ENCODE measurements at regions not wholly inside any gene's neighbourhood (a gene's known extent, or its start where the extent isn't known, plus 50 kb on each side); places are given as distances from the start of the nearest gene placed in this dataset.

DNA sequence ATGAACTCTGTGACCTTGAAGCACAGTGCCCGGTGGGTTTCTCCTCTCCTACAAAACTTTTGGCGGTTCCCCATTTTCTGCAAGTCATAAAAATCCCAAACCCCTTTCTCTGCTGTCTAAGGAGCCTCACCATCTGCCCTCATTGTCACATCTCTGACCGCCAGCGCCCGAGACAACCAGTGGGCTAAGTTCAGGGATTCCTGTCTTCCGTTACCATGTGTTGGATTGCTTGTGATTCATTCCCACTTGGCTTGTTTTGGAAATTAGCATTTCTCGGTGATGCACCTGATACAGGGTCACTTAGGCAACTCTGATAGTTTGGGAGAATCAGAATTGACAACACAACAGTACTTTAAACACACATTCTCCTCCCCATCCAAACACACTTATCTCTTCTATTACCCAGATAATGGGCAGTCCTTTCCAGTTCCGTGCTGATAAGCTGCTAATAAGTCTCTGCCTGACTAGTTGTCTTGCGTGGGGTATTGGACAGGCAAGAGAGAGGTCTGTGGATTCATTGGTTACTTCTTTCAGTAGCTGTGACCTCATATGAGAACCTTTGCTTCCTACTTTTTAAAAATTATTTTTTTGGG lies 70.0 kb upstream of the KLF4 start:
- Histone ChIP-seq H3K4me1 (replicated peaks) (no peaks in the 10 kb centered on the region), H3K36me3 (no peaks in the 10 kb centered on the region), H3K4me3 (no peak overlapping the region), H3K9me3 (replicated peaks) (no peaks in the 10 kb centered on the region), H3K27ac (no peak overlapping the region), H3K27me3 (replicated peaks) (no peaks in the 10 kb centered on the region)
- DNase-seq (ENCODE audit: low read depth in 1 of 2, low spot score in 2 of 2): no peak

DNA sequence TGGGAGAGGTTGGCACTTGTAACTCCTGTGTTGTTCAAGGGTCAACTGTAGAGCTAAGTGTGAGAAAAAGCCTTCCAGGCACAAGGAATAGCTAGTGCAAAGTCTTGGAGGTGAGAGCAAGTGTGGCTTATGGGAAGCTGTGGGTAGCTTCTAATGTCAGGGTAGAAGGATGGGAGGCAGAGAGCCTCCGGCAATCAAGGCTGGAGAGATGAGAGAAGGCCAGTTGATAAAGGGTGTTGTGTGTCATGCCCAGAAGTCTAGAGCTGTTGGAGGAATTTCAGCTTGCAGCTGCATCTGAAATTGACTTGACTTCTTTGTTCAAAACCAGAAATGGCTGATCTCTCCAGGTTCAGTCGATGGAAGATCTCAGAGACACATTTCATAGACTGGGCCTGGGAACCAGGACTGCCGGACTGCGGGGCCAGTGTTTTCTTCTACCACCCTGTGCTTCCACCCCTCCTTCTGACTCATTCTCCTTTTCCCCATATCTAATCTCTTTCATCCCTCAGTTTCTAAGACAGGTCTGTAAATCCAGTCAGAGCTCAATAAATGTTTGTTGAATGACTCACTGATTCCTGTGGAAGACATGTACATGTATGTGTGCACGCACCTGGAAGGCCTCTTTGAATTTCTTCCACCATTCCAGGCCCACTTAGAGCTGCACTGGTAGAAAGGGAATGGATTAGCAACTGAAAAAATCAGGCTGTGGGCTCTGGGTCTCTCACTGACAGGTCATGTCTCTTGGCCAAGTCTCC lies 67.8 kb upstream of the KLF4 start:
- DNase-seq (ENCODE audit: low read depth in 1 of 2, low spot score in 2 of 2): no peak
- H3K9me3 ChIP-seq (replicated peaks): no peaks in the 10 kb centered on the region
- H3K4me1 ChIP-seq (replicated peaks): no peaks in the 10 kb centered on the region
- H3K27ac ChIP-seq: no peak overlapping the region
- no peaks in the 10 kb centered on the region for H3K36me3 ChIP-seq
- H3K27me3 ChIP-seq (replicated peaks): no peaks in the 10 kb centered on the region
- no peak overlapping the region for H3K4me3 ChIP-seq

DNA sequence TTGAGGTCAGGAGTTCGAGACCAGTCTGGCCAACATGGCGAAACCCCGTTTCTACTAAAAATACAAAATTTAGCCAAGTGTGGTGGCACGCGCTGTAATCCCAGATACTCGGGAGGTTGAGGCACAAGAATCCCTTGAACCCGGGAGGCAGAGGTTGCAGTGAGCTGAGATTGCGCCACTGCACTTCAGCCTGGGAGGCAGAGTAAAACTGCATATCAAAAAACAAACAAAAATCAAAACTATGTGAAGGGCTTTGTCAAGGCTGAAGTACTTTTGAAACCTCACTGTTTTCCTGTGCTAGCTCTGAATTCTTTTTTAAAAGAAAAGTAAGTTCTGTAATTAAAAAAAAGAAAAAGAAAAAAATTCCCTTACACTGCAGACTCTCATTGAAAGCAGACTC lies 65.1 kb upstream of the KLF4 start:
- H3K4me1 ChIP-seq (replicated peaks): no peaks in the 10 kb centered on the region
- no peak overlapping the region for H3K4me3 ChIP-seq
- H3K36me3 ChIP-seq: no peaks in the 10 kb centered on the region
- H3K27ac ChIP-seq: no peak overlapping the region
- no peak for DNase-seq (ENCODE audit: low read depth in 1 of 2, low spot score in 2 of 2)
- no peaks in the 10 kb centered on the region for H3K9me3 ChIP-seq (replicated peaks)
- H3K27me3 ChIP-seq (replicated peaks): no peaks in the 10 kb centered on the region

DNA sequence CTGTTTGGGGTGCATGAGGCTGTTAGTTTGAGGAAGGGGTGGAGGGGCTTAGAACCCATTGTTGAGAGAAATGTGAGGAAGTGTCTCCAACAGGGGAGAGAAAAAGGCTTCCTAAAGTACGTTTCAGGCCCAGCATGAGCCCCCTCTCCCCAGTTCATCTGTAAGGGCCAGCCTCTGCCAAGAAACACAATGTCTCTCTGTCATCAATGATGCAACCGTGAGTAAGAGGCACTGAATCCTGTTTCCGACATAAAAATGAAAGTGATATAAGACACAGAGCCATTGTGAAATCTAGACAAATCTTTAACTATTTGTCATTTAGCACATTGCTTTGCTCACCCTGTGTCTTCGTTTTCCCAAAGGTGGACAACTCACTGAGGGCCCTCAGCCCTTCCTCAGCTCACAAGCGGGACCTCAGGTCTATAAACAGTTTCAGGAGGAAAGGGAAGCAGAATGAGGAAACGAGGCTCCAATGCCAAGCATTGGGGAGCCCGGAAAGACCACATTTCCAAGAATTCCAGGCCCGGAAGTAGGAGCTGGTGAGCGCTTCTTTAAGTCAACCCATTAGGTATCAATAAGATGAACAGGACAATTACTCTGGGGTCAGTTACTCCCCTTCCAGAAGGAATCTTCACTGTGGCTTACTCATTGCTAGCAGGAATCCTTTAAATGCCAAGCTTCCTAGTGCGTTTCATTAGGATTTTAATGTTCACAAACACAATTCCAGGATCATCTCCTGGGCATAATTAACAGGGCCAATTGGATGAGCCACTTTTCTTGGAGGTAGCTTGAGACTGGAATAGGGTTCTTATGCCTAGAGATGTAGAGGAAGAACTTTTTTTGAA lies 59.0 kb upstream of the KLF4 start:
- peak overlapping the region; percentile 89 for H3K27ac ChIP-seq
- H3K4me3 ChIP-seq: peak overlapping the region; percentile 16; the same call in 1 of the 2 replicates
- no peaks in the 10 kb centered on the region for H3K27me3 ChIP-seq (replicated peaks)
- H3K36me3 ChIP-seq: no peaks in the 10 kb centered on the region
- H3K4me1 ChIP-seq (replicated peaks): peaks cover 14% of the 10 kb centered on the region
- peak in 1 of 2 experiments; percentile 55 for DNase-seq (ENCODE audit: low read depth in 1 of 2, low spot score in 2 of 2)
- no peaks in the 10 kb centered on the region for H3K9me3 ChIP-seq (replicated peaks)

DNA sequence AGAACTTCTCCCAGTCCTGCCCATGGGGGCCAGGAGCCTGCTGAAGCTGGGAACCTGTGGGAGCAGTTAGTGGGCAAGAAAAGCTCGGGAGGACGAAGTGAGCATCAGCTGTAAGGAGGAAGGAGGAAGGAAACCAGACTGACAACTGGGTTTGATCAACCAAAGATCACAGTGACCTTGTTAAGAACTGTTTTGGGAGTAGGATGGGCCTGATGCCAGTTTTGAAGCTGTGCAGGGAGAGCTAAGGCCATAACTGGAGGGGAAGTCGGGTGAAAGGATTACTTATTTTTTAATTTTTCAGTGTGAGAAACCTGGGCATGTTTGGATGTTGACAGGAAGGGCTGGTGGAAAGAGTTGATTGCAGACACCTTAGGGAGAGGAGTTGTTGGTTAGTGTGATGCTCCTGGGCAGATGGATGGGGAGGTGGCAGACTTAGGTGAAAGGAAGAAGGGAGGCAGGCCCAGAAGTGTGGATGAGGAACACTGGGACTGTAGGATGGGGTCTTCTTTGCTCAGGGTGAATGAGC lies 58.3 kb upstream of the KLF4 start:
- H3K4me1 ChIP-seq (replicated peaks): peaks cover 14% of the 10 kb centered on the region
- no peaks in the 10 kb centered on the region for H3K27me3 ChIP-seq (replicated peaks)
- H3K4me3 ChIP-seq: no peak overlapping the region
- no peaks in the 10 kb centered on the region for H3K9me3 ChIP-seq (replicated peaks)
- H3K27ac ChIP-seq: peak overlapping the region; percentile 89
- no peak for DNase-seq (ENCODE audit: low read depth in 1 of 2, low spot score in 2 of 2)
- H3K36me3 ChIP-seq: no peaks in the 10 kb centered on the region

DNA sequence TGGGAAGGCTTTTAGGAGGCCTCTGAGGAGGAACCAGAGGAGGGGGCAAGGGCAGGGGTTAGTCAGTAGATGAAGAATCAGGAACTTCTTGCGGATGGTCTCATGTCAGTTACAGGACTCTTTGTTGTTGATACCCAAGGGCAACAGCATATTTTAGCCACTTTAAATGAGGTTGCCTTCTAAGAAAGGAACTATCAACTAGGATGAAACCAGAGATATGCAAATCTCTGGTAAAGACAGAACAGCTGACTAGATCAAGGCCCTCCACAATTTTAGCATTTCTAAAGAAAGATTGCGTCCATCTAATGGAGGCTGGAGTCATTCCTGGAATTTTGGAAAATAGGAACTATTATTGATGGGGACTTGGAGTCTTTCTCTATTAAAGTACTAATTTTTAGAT lies 57.7 kb upstream of the KLF4 start:
- H3K27me3 ChIP-seq (replicated peaks): no peaks in the 10 kb centered on the region
- no peaks in the 10 kb centered on the region for H3K36me3 ChIP-seq
- DNase-seq (ENCODE audit: low read depth in 1 of 2, low spot score in 2 of 2): no peak
- no peak overlapping the region for H3K4me3 ChIP-seq
- H3K9me3 ChIP-seq (replicated peaks): no peaks in the 10 kb centered on the region
- H3K27ac ChIP-seq: no peak overlapping the region
- peaks cover 14% of the 10 kb centered on the region for H3K4me1 ChIP-seq (replicated peaks)

DNA sequence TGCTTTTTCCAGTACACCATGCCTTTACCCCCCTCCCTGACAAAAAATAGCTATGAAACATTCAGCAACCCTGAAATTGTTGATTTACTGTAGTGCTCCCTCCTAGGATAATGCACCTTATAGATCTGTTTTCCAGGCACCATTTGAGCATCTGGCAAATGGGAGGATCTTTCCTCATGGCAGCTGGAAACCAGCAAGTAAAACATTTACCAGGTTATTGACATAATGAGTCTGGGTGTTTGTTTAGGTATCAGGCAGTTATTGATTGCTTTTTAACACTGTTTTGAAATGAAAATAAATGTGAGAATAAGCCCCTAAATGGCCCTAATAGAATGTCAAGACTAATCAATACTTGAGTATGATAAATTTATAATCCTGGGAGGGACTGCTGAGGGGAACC lies 57.3 kb upstream of the KLF4 start:
- H3K4me3 ChIP-seq: no peak overlapping the region
- no peaks in the 10 kb centered on the region for H3K9me3 ChIP-seq (replicated peaks)
- H3K4me1 ChIP-seq (replicated peaks): peaks cover 14% of the 10 kb centered on the region
- no peaks in the 10 kb centered on the region for H3K36me3 ChIP-seq
- no peaks in the 10 kb centered on the region for H3K27me3 ChIP-seq (replicated peaks)
- DNase-seq (ENCODE audit: low read depth in 1 of 2, low spot score in 2 of 2): no peak
- H3K27ac ChIP-seq: no peak overlapping the region

DNA sequence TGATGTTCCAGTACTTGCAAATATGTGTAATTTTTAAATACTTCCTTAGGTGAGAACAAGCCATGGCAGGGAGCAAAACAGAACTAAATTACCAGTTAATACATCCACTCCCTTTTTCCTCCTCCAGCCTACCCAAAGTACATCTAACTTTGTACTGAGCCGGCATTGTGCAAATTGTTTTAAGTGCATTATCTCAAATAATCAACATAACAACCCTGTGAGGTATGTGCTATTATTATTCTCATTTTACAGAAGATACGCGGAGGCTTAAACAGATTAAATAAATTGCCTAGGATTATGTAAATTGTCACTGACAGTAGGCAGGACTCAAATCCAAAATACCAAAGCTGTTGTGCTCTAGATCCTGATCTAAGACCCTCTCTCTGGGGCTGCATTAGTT lies 55.5 kb upstream of the KLF4 start:
- no peaks in the 10 kb centered on the region for H3K27me3 ChIP-seq (replicated peaks)
- H3K4me1 ChIP-seq (replicated peaks): peaks cover 14% of the 10 kb centered on the region
- H3K9me3 ChIP-seq (replicated peaks): no peaks in the 10 kb centered on the region
- H3K36me3 ChIP-seq: no peaks in the 10 kb centered on the region
- H3K27ac ChIP-seq: no peak overlapping the region
- no peak for DNase-seq (ENCODE audit: low read depth in 1 of 2, low spot score in 2 of 2)
- no peak overlapping the region for H3K4me3 ChIP-seq

DNA sequence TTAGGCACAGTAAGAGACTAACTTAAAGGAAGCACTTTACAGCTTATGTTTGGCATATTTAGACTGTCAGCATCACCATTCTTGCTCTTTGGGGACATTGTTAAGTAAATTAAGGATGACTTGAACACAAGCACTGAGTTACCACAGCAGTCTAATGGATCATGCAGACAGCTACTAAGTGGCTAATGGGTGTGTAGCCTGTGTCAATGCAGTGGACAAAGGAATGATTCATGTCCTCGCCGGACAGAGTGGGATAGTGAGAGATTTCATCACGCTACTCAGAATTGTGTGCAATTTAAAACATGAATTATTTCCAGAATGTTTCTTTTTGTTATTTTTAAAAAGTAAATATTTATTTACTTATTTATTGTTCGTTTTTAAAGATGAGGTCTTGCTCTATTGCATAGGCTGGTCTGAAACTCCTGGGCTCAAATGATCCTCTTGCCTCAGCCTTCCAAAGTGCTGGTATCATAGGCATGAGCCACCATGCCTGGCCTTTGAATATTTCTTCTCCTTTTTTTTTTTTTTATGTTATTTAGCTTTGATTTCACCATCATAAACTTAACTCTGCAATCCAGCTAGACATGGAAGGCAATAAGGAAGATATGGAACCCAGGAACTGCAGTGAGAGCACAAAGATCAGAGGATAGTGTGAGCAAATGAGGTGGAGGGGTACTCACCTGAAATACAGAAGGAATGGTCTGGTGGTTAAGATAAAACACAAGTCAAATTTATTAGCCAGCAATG lies 53.0 kb upstream of the KLF4 start:
- Histone ChIP-seq H3K36me3 (no peaks in the 10 kb centered on the region), H3K27ac (no peak overlapping the region), H3K9me3 (replicated peaks) (no peaks in the 10 kb centered on the region), H3K4me3 (no peak overlapping the region), H3K4me1 (replicated peaks) (no peaks in the 10 kb centered on the region), H3K27me3 (replicated peaks) (no peaks in the 10 kb centered on the region)
- DNase-seq (ENCODE audit: low read depth in 1 of 2, low spot score in 2 of 2): no peak

DNA sequence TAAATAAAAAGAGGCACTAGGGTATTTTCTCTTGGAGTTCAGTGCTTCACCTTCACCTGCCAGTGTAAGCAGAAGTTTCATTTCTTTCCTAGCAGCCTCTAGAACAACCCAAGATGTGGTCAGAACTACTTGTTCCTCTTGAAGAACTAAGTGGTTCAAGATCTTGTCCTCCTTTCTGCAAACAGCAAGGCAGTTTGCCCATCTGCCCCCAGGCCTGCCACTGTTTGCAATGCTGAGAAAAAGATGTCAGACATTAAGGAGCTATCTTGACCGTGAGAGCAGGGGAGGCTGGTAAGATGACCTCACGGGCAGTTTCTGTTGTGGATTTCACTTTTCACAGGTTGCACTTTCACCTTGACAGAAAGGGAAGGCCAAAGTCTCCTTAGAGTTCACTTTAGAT lies 52.0 kb upstream of the KLF4 start:
- Histone ChIP-seq H3K36me3 (no peaks in the 10 kb centered on the region), H3K4me1 (replicated peaks) (no peaks in the 10 kb centered on the region), H3K4me3 (no peak overlapping the region), H3K27me3 (replicated peaks) (no peaks in the 10 kb centered on the region), H3K27ac (no peak overlapping the region), H3K9me3 (replicated peaks) (no peaks in the 10 kb centered on the region)
- DNase-seq (ENCODE audit: low read depth in 1 of 2, low spot score in 2 of 2): no peak

DNA sequence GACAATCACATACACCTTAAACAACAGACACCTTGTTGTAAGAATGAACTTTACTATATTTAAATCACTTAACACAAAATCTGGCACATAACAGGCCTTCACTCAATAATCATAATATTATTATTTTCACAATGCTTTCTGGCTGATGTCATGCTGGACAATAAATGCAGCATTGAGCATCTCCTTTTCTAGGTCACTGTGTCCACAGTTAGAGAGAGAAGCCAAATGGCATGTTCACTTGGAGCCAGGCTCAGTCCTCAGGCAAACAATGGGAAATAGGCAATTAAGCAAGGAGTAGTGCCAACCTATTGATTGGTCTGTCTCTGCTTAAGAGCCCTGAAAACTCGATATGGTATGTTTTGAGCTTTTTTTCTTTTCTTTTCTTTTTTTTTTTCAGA lies 50.6 kb upstream of the KLF4 start:
- no peak for DNase-seq (ENCODE audit: low read depth in 1 of 2, low spot score in 2 of 2)
- Histone ChIP-seq H3K4me3 (no peak overlapping the region), H3K4me1 (replicated peaks) (no peaks in the 10 kb centered on the region), H3K27me3 (replicated peaks) (no peaks in the 10 kb centered on the region), H3K36me3 (no peaks in the 10 kb centered on the region), H3K9me3 (replicated peaks) (no peaks in the 10 kb centered on the region), H3K27ac (no peak overlapping the region)

DNA sequence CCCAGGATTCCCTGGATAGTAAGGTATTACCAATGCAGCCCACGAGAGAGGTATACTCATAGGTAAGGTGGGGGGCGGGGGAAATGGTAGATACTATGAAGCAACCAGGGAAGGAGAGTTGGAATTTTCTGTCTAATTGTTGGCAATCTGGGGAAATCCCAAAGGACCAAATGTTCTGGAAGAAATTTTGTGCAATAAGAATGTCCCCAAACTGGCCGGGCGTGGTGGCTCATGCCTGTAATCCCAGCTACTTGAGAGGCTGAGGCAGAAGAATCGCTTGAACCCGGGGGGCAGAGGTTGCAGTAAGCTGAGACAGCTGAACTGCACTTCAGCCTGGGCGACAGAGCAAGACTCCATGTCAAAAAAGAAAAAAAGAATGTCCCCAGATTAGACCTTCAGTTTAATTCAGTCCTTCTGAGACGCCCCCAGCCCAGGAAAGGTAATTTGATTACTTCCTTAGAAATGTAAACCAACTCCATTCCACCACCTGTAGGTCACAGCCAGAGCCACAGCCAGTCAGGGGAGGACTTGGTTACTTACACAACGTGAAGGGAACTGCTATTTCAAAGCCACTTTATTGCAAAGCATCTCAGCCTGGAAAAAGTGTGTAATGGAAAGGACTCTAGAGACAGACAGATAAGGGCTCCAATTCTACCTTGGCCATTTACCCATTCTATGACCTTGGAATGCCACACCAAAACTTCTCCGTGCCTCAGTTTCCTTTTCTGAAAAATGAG lies 50.0 kb upstream of the KLF4 start:
- no peak for DNase-seq (ENCODE audit: low read depth in 1 of 2, low spot score in 2 of 2)
- H3K9me3 ChIP-seq (replicated peaks): no peaks in the 10 kb centered on the region
- no peak overlapping the region for H3K4me3 ChIP-seq
- no peaks in the 10 kb centered on the region for H3K4me1 ChIP-seq (replicated peaks)
- no peak overlapping the region for H3K27ac ChIP-seq
- no peaks in the 10 kb centered on the region for H3K36me3 ChIP-seq
- H3K27me3 ChIP-seq (replicated peaks): no peaks in the 10 kb centered on the region
